H9 (cell line): ENCODE measurements at regions not wholly inside any gene's neighbourhood (a gene's known extent, or its start where the extent isn't known, plus 50 kb on each side); places are given as distances from the start of the nearest gene placed in this dataset.

ENCODE experiments used
- DNase-seq: peaks from one replicate; pipeline ENCODE4 v3.0.0-alpha.2; 2017
- H2AFZ ChIP-seq: one replicate; pipeline ENCODE4 v1.6.1; 2013; ENCODE audit warnings: mild to moderate bottlenecking, low read length, control low read depth, moderate library complexity
- H2AK5ac ChIP-seq: 2 replicates; pipeline ENCODE4 v1.6.1; 2013; ENCODE audit warnings: low read length, control low read depth, mixed read lengths; ENCODE audit not compliant: insufficient read length
- H2BK120ac ChIP-seq: one replicate; pipeline ENCODE4 v1.6.1; 2013; ENCODE audit warnings: low read depth, mild to moderate bottlenecking, low read length, control low read depth, inconsistent platforms; ENCODE audit not compliant: poor library complexity, severe bottlenecking
- H2BK12ac ChIP-seq: 2 replicates; pipeline ENCODE4 v1.6.1; 2013; ENCODE audit warnings: low read length, control low read depth, mixed read lengths, low read depth; ENCODE audit not compliant: insufficient read length
- H2BK15ac ChIP-seq: 2 replicates; pipeline ENCODE4 v1.6.1; 2013; ENCODE audit warnings: low read depth, low read length, control low read depth
- H2BK20ac ChIP-seq: one replicate; pipeline ENCODE4 v1.6.1; 2013; ENCODE audit warnings: low read depth, mild to moderate bottlenecking, low read length, control low read depth, inconsistent platforms; ENCODE audit not compliant: poor library complexity, severe bottlenecking
- H2BK5ac ChIP-seq: 2 replicates; pipeline ENCODE4 v1.6.1; 2013; ENCODE audit warnings: low read length, control low read depth, mixed read lengths; ENCODE audit not compliant: insufficient read length
- H3K14ac ChIP-seq: 2 replicates; pipeline ENCODE4 v1.6.1; 2013; ENCODE audit warnings: low read length, control low read depth; ENCODE audit not compliant: insufficient read depth
- H3K18ac ChIP-seq: 2 replicates; pipeline ENCODE4 v1.6.1; 2013; ENCODE audit warnings: low read depth, mild to moderate bottlenecking, mixed read lengths, low read length, control low read depth; ENCODE audit not compliant: insufficient read length
- H3K23ac ChIP-seq: 2 replicates; pipeline ENCODE4 v1.6.1; 2013; ENCODE audit warnings: low read length, control low read depth, mixed read lengths, low read depth; ENCODE audit not compliant: insufficient read length
- H3K23me2 ChIP-seq: 2 replicates; pipeline ENCODE4 v1.6.1; 2013; ENCODE audit warnings: low read depth, mild to moderate bottlenecking, mixed read lengths, low read length, control low read depth; ENCODE audit not compliant: insufficient read length, poor library complexity, severe bottlenecking
- H3K27ac ChIP-seq: 2 replicates; pipeline ENCODE4 v1.5.1; 2013; ENCODE audit warnings: low read length, control low read depth, mixed read lengths, low read depth; ENCODE audit not compliant: insufficient read length
- H3K27me3 ChIP-seq: 2 replicates; pipeline ENCODE4 v1.6.1; 2013; ENCODE audit warnings: low read length, control low read depth, inconsistent platforms; ENCODE audit not compliant: insufficient read depth
- H3K4ac ChIP-seq: 2 replicates; pipeline ENCODE4 v1.6.1; 2013; ENCODE audit warnings: low read depth, mild to moderate bottlenecking, control low read depth, inconsistent platforms, low read length, moderate library complexity
- H3K4me1 ChIP-seq: 2 replicates; pipeline ENCODE4 v1.6.1; 2013; ENCODE audit warnings: low read length, control low read depth, inconsistent platforms; ENCODE audit not compliant: insufficient read depth
- H3K4me2 ChIP-seq: 2 replicates; pipeline ENCODE4 v1.6.1; 2013; ENCODE audit warnings: low read length, control low read depth, mixed read lengths; ENCODE audit not compliant: insufficient read length, insufficient read depth
- H3K56ac ChIP-seq: 2 replicates; pipeline ENCODE4 v1.6.1; 2013; ENCODE audit warnings: low read depth, mild to moderate bottlenecking, mixed read lengths, low read length, control low read depth; ENCODE audit not compliant: insufficient read length
- H3K79me1 ChIP-seq: 2 replicates; pipeline ENCODE4 v1.6.1; 2013; ENCODE audit warnings: low read depth, mild to moderate bottlenecking, moderate library complexity, low read length, control low read depth, inconsistent platforms; ENCODE audit not compliant: insufficient read depth, poor library complexity, severe bottlenecking
- H3K79me2 ChIP-seq: 2 replicates; pipeline ENCODE4 v1.6.1; 2013; ENCODE audit warnings: low read length, control low read depth, inconsistent platforms; ENCODE audit not compliant: insufficient read depth
- H3K9ac ChIP-seq: 2 replicates; pipeline ENCODE4 v1.6.1; 2013; ENCODE audit warnings: low read length, control low read depth, mixed read lengths; ENCODE audit not compliant: insufficient read length; ENCODE audit errors: extremely low read depth
- H3K9me3 ChIP-seq: one replicate; pipeline ENCODE4 v1.6.1; 2013; ENCODE audit warnings: low read depth, low read length, inconsistent platforms; ENCODE audit not compliant: control insufficient read depth
- H3T11ph ChIP-seq: one replicate; pipeline ENCODE4 v1.6.1; 2013; ENCODE audit warnings: mild to moderate bottlenecking, low read length, control low read depth, inconsistent platforms
- H4K20me1 ChIP-seq: one replicate; pipeline ENCODE4 v1.6.1; 2013; ENCODE audit not compliant: control insufficient read depth, insufficient read length, insufficient read depth
- H4K5ac ChIP-seq: 2 replicates; pipeline ENCODE4 v1.6.1; 2013; ENCODE audit warnings: low read depth, mild to moderate bottlenecking, mixed read lengths, low read length, control low read depth; ENCODE audit not compliant: insufficient read length
- H4K8ac ChIP-seq: replicated peaks from 2 replicates; pipeline ENCODE4 v1.6.1; 2013; ENCODE audit warnings: low read length, control low read depth, mixed read lengths, low read depth; ENCODE audit not compliant: insufficient read length
- H4K91ac ChIP-seq: 2 replicates; pipeline ENCODE4 v1.6.1; 2013; ENCODE audit warnings: low read depth, mild to moderate bottlenecking, moderate library complexity, mixed read lengths, low read length, control low read depth; ENCODE audit not compliant: insufficient read length
- H3K27ac Mint-ChIP-seq, 3 experiments: 2 replicates in 2 of 3; 3 replicates in 1 of 3; pipeline ENCODE4 v1.8.0; 2020 to 2021; ENCODE audit warnings: mixed read lengths in 3 of 3, mild to moderate bottlenecking in 1 of 3, moderate library complexity in 1 of 3
- H3K27me3 Mint-ChIP-seq: 2 replicates; pipeline ENCODE4 v1.8.0; 2021; ENCODE audit warnings: low read depth, mild to moderate bottlenecking, moderate library complexity, mixed read lengths
- H3K36me3 Mint-ChIP-seq, 3 experiments: 2 replicates in 2 of 3; 3 replicates in 1 of 3; pipeline ENCODE4 v1.8.0; 2020 to 2021; ENCODE audit warnings: low read depth in 3 of 3, mixed read lengths in 3 of 3; ENCODE audit not compliant: insufficient read depth in 1 of 3
- H3K4me1 Mint-ChIP-seq, 2 experiments: 2 replicates each; pipeline ENCODE4 v1.8.0; 2020; ENCODE audit warnings: mixed read lengths in 2 of 2
- H3K4me3 Mint-ChIP-seq, 2 experiments: 2 replicates in 1 of 2; 3 replicates in 1 of 2; pipeline ENCODE4 v1.8.0; 2020 to 2021; ENCODE audit warnings: mild to moderate bottlenecking in 2 of 2, mixed read lengths in 2 of 2, moderate library complexity in 1 of 2
- H3K9me3 Mint-ChIP-seq, 2 experiments: 2 replicates in 1 of 2; 3 replicates in 1 of 2; pipeline ENCODE4 v1.8.0; 2020; ENCODE audit warnings: mild to moderate bottlenecking in 2 of 2, mixed read lengths in 2 of 2, moderate library complexity in 1 of 2
- CTCF ChIP-seq: fragments of 200-600 bp; sonication (generic); conservative IDR thresholded peaks from 3 replicates; pipeline ENCODE4 v1.8.0; 2021; ENCODE audit warnings: antibody characterized with exemption, mild to moderate bottlenecking
- WGBS: extraction: QIAGEN DNeasy Blood & Tissue Kit; methylation state at CpG from one replicate; pipeline ENCODE4 v1.1.7; 2013; ENCODE audit warnings: missing lambda C conversion rate, low lambda C conversion rate, mixed read lengths; ENCODE audit not compliant: insufficient read length; ENCODE audit errors: extremely low coverage; 5-methylcytosine and 5-hydroxymethylcytosine counted together

- no peaks in the 10 kb centered on the region; the same call in 1 of the 2 replicates for H3K4me1 ChIP-seq
- no peak overlapping the region for H3T11ph ChIP-seq
- no peaks in the 10 kb centered on the region for H4K20me1 ChIP-seq
- Mint-ChIP-seq H3K27me3 (no peaks in the 10 kb centered on the region), H3K4me1 (0 out of 4 replicates have a peak, but pooled peaks cover 0 to 3% of the 10 kb centered on the region in 2 experiments), H3K36me3 (no peaks in the 10 kb centered on the region), H3K27ac (no peak overlapping the region), H3K4me3 (no peak overlapping the region), H3K9me3 (no peaks in the 10 kb centered on the region; a peak in 2 of 5 replicates)
- H4K8ac ChIP-seq: no peak overlapping the region
- no peak overlapping the region for H3K9ac ChIP-seq
- H2AK5ac ChIP-seq: no peak overlapping the region
- H4K91ac ChIP-seq: no peak overlapping the region
- no peak for DNase-seq
- H3K79me2 ChIP-seq: no peaks in the 10 kb centered on the region
- H4K5ac ChIP-seq: no peak overlapping the region
- no peak overlapping the region for H3K14ac ChIP-seq
- no peak overlapping the region for H3K4me2 ChIP-seq
- H3K18ac ChIP-seq: no peak overlapping the region
- no peak overlapping the region for H3K56ac ChIP-seq
- H3K79me1 ChIP-seq: no peaks in the 10 kb centered on the region
- no peak overlapping the region for H2BK20ac ChIP-seq
- no peaks in the 10 kb centered on the region for H3K9me3 ChIP-seq
- no peak overlapping the region for H2BK5ac ChIP-seq
- no peak overlapping the region for H2BK120ac ChIP-seq
- no peak overlapping the region for H2BK12ac ChIP-seq
- no peaks in the 10 kb centered on the region for H3K27me3 ChIP-seq
- no peak overlapping the region for H3K27ac ChIP-seq
- no peak overlapping the region for H3K4ac ChIP-seq
- no CpG with 5 or more reads among the region's 2 CpGs for WGBS
- H2BK15ac ChIP-seq: no peak overlapping the region
- no peak overlapping the region for H3K23ac ChIP-seq
- no peaks in the 10 kb centered on the region for H3K23me2 ChIP-seq
- no peak for TF ChIP-seq CTCF
- no peak overlapping the region for H2AFZ ChIP-seq
These were observed 230.3 kb upstream of the CFAP20DC start for GRCh38 chr3:59280113-59280512.
